ENCODE measurements at regions not wholly inside any gene's neighbourhood (a gene's known extent, or its start where the extent isn't known, plus 50 kb on each side); places are given as distances from the start of the nearest gene placed in this dataset.

DNA sequence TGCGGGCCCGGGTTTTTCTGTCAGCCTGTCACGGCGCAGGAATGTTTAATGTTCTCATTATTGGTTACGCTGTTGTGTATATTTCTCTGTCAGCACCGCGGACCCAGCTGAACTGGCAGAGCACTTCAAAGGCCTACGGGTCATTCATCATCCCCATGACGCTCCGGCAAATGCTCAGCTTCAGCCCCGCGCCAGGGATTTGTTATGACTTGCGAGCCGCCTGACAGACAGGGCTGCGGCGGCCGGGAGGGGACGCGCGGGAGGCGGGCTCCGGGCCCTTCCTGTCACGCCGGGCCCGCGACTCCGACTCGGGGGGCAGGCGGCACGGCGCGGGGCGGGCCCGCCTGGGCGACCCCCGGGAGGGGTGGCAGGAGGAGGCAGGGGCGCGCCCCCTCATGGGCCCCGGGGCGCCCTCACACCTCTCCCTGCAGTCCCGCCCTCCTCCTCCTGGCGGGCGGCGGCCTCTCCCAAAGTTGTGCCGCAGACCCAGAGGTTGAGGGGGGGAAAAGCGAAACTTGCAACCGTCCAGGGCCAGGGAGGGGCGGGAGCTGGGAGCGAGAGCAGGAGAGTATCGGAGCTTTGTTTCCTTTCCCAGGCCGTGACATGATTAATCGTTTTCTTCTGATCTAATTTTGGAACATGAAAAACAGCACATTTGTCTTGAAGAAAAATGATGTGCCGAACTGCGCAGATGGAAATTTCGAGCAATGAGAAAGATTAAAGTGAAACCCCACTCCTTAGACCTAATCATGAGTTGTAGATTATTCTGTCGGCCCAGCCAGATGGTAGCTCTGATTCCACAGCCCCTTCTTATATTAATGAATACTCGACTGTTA is 59.3 kb upstream of the COMTD1 start:
- DNase-seq (ENCODE audit: insufficient read length, low spot score) (peak; percentile 44), FAIRE-seq (no peak)

DNA sequence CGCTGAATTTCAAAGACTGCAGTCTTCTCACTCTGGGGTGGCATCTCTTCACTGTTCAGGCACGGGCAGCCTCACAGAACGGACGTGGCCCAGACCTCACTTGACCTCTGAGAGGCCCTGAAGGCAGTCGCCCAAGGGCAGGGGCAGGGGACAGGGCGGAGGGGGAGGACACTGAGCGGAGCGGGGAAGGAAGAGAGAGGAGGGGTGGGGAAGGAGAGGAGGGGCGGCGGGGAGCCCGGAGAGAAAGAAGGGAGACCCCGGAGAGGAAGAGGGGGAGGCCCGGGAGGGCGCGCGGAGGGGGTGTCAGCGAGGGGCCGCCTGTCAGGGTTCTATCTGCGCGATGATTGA is 58.7 kb upstream of the COMTD1 start:
- no peak for DNase-seq (ENCODE audit: insufficient read length, low spot score)
- FAIRE-seq: no peak

DNA sequence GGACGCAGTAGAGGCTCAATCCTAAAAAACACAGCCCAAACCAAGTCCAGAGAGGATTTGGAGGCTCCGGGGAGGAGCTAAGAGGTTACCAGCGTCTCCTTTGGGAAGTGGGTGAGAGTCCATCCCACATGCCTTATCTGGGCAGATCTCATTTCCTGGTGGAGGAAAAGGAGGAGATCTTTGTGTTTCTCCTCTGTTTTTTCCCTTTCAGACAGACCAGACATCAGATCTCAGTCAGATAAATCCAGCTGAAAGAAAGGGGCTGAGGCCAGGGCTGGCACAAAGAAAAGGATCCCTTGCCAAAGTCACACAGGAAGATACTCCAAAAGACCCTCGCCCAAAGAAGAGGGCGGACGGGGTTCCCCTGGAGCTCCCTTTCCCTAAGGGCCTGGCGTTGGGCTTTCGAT is 58.3 kb upstream of the COMTD1 start:
- DNase-seq (ENCODE audit: insufficient read length, low spot score) (no peak), FAIRE-seq (no peak)

DNA sequence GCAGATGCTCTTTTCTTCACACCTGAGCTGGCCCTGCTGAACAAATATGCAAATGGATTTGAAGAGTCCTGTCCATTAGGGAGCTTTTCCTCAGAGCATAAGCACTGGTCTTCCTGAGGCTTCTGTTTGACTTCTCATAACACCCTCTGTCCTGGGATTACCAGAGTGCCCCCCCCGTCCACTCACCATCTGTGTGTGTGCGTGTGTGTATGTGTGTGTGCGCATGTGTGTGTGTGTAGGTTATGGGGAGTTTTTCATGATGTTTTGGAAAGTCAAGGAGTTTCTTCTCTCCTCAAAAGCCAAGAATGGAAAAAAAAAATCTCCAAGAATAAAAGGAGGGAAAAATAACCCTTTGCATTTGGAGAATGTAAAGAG is 57.7 kb upstream of the COMTD1 start:
- FAIRE-seq (no peak), DNase-seq (ENCODE audit: insufficient read length, low spot score) (no peak)

DNA sequence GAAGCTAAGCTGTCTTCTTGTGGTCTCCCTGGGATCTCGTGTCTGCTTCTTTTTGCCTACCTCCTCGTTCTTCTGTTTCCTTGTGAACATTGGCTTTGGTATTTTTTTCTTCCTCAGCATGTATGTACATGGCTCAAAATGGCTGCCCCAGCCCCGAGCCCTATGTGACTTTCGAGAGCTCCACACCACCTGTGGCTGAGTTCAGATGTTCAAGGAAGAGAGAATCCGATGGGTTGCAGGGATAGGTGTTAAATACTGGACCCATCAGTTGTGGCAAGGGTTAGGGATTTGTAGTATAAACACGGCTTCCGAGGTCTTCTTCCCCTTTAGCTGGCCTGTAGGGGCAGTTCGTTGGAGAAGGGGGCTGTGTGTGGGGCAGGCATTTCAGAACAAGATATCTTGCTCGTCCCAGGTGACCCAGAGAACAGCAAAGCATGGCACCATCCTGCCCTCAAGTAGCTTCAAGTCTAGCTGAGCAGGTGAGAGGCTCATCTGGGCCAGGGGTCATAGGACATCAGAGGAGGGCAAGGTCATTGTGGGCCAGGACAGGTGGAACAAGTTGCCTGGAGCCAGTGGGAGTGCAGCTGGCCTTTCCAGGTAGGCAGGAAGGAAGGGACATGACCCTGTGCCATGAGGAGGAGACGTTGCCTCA is 57.2 kb upstream of the COMTD1 start:
- FAIRE-seq (no peak), DNase-seq (ENCODE audit: insufficient read length, low spot score) (no peak)

DNA sequence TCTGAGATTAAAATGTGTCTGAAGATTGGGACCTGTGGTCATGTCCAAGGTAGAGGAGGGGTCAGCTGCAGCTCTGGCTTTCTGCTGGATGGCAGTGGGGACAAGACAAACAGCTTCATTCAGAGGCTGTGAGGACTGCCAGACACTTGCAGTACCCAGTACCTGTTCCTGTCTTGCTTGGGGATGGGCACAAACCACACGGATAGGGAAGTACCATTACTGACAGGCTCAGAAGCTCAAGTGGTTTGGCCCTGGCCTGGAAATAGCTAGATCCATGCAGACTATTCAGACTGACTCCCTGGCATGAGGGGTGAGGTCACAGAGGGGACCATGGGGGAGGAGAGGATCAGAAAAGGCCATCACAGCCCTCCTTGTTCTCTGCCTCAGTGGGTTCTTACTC is 56.0 kb upstream of the COMTD1 start:
- DNase-seq (ENCODE audit: insufficient read length, low spot score) (no peak), FAIRE-seq (no peak)

DNA sequence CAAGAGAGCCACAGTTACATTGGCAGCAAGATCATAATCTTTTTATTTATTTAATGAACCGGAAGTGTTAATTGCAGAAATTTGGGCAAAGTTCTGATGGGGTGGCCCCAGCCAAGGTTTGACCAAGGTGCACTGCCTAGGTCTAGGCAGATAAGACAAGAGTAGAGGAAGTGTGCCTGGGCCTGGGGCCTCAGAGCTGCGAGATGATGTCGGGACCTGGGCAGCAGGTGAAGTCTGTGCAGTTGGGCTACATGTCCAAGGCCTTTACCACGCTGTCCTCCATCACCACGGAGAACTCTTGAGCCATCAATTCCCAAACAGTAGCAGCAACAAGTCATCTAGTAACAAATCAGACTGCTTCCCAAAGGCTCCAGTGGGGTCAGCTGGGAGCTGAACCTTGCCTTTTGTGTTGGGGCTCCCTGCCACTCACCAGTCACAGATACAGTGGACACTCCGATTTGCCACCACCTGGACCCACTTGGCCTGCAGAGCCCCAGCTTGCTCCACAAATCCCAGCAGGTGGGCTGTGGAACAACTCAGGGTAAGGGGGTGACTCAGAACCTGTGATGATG is 52.5 kb upstream of the COMTD1 start:
- FAIRE-seq (no peak), DNase-seq (ENCODE audit: insufficient read length, low spot score) (no peak)

DNA sequence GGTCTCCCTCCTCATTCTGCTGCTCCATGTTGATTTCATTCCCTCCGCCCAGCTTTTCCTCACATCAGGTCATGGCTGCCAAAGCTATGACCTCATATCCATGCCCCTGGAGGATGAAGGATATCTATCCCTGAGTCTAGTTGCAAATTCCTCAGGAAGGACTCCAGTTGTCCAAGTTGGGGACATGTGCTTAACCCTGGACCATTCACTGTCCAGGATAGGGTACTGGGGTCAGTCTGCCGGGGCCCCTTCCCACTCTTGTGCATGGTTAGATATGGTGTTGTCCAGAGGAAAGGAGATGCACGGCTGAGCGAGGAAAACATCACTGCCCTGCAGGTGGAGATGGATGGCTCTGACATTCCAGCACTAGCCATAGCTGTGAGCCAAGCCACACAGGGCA is 51.9 kb upstream of the COMTD1 start:
- FAIRE-seq: no peak
- DNase-seq (ENCODE audit: insufficient read length, low spot score): no peak

DNA sequence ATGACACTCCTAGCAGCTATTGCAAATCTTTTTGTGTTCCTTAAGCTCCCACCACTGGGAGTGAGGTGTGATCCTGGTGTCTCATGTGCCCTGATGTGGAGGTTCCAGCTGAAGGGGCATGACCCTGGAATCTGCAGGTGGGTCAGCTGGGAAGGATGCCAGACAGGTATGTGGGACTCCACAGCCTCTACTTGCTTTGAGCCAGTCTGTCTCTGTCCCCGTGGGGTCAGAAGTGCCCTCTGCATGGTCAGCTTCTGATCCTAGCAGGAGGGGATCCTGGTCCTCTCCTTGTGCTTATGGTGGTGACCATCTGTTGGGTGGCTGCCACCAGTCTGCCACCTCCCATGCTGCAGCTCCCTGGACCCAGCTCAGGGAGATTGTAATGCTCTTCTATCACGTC is 51.1 kb upstream of the COMTD1 start:
- FAIRE-seq (no peak), DNase-seq (ENCODE audit: insufficient read length, low spot score) (no peak)
